ENCODE measurements at regions not wholly inside any gene's neighbourhood (a gene's known extent, or its start where the extent isn't known, plus 50 kb on each side); places are given as distances from the start of the nearest gene placed in this dataset.

DNA sequence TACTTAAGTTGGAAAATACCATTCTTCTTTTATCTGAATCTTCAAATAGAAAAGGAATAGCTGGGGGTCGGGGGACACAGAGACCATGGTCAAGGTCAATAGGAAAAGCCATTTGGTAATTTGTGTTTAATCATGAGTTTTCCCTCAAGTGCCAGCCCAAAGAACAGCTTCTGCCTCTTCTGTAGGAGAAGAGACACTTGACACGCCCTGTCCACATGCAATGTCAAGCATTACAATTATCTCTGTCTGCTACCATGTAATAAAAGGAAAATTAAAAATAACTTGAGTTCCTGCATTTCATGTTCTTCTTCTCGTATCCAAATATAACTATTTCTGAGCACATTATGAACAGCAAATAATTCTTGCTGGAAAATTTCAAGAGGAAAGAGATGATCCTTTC lies 241.7 kb downstream of the IPMK start:
- Histone ChIP-seq H3K4me1 (no peaks in the 10 kb centered on the region), H3K9me3 (no peaks in the 10 kb centered on the region), H3K27me3 (no peaks in the 10 kb centered on the region), H3K27ac (no peak overlapping the region), H3K4me3 (no peak overlapping the region), H3K36me3 (no peaks in the 10 kb centered on the region)
- intact Hi-C loops (cut with DNase I; ENCODE audit: low total_unique reads): no loop called here
- no peak for DNase-seq
- TF ChIP-seq, protein P1, sequence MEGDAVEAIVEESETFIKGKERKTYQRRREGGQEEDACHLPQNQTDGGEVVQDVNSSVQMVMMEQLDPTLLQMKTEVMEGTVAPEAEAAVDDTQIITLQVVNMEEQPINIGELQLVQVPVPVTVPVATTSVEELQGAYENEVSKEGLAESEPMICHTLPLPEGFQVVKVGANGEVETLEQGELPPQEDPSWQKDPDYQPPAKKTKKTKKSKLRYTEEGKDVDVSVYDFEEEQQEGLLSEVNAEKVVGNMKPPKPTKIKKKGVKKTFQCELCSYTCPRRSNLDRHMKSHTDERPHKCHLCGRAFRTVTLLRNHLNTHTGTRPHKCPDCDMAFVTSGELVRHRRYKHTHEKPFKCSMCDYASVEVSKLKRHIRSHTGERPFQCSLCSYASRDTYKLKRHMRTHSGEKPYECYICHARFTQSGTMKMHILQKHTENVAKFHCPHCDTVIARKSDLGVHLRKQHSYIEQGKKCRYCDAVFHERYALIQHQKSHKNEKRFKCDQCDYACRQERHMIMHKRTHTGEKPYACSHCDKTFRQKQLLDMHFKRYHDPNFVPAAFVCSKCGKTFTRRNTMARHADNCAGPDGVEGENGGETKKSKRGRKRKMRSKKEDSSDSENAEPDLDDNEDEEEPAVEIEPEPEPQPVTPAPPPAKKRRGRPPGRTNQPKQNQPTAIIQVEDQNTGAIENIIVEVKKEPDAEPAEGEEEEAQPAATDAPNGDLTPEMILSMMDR (IDR thresholded peaks at IDR 0.05): no peak

DNA sequence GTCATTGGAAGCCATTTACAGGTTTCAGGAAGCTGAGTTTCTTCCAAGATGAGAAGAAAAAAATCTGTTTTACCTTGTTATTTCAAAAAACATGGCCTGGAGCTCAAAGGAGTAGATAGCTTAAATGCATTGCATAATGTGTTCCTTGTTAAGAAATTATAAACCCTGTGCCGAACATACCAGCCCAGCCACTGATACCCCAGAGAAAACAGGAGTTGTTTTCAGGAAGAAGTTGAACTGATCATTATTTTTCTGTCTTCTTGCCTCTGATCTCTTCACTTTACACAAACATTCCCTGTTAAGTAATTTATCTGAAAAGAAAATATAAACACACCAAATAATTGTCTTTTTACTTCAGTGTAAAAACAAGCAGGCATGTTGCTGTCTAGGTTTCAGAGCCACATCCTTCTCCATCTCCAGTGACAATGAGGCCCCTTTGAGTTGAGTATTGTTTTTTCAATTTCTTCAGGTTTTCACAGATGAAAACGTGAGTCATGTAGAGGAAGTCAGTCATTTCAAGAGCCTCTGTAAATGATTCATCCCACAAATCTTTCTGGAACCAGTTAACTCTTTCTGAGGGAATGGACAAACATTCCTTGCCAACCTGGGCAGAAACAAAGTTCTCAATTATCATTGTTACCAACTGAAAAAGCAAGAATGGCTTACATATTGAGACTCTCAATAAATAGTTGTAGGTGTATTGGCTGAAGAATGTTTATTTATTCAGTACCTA lies 244.2 kb downstream of the IPMK start:
- intact Hi-C loops (cut with DNase I; ENCODE audit: low total_unique reads): no loop called here
- no peak overlapping the region for H3K4me3 ChIP-seq
- no peaks in the 10 kb centered on the region for H3K36me3 ChIP-seq
- no peaks in the 10 kb centered on the region for H3K27me3 ChIP-seq
- no peak for DNase-seq
- no peaks in the 10 kb centered on the region for H3K9me3 ChIP-seq
- H3K4me1 ChIP-seq: no peaks in the 10 kb centered on the region
- H3K27ac ChIP-seq: no peak overlapping the region
- TF ChIP-seq, protein P1 (IDR thresholded peaks at IDR 0.05): no peak

DNA sequence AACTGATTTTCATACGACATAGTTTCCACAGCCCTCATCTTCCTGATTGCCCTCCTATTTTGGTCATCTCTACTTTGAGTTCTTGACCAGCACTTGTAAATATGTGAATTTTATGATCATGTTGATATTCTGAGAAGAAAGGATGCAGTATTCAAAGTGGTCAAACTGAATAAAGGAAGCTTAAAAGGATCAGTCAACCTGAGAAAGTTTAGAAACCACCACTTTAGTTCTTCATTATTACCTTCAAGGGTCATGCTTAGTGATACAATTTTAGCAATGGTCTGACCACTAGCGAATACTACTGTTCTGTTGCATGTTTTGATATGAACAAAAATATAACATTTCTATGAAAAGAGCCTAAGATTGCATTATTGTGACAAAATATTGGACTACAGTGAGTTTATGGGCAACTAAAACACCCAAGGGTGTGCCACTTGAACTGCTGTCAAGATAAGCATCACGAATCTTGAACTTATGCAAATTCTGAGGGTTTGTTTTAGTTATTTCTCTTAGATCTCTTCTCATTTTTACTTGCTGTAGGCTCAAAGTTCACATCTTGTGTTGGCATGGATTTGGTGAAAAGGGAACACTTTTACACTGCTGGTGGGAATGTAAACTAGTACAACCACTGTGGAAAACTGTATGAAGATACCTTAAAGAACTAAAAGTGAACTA lies 247.7 kb downstream of the IPMK start:
- Histone ChIP-seq H3K9me3 (no peaks in the 10 kb centered on the region), H3K4me1 (no peaks in the 10 kb centered on the region), H3K27ac (no peak overlapping the region), H3K27me3 (no peaks in the 10 kb centered on the region), H3K36me3 (no peaks in the 10 kb centered on the region), H3K4me3 (no peak overlapping the region)
- TF ChIP-seq, protein P1 (IDR thresholded peaks at IDR 0.05): no peak
- no peak for DNase-seq
- intact Hi-C loops (cut with DNase I; ENCODE audit: low total_unique reads): no loop called here

DNA sequence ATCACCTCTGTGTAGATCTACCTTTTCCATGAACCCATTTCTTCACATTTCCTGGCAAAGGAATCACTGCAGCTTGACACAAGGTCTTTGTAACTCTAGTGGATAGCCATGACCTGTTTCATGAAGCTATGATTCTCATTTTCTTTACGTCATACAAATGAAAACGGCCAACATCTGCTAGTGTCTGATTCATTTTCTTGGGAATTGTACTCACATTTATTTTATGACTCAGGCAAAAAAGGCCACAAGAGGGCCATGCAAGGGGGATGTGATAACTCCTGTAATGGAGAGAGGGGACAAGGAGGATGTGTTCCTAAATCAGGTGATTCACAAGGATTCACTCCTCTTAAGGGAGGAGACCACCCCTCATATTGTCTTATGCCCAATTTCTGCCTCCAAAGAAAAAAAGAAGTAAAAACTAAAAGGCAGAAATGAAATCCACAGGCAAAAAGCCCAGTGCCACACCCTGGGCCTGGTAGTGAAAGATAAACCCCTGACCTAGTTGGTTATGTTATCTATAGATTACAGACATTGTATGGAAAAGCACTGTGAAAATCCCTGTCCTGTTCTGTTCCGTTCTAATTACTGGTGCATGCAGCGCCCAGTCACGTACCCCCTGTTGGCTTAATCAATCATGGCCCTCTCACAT lies 249.9 kb downstream of the IPMK start:
- intact Hi-C loops (cut with DNase I; ENCODE audit: low total_unique reads): no loop called here
- TF ChIP-seq, protein P1 (IDR thresholded peaks at IDR 0.05): no peak
- DNase-seq: no peak
- Histone ChIP-seq H3K36me3 (no peaks in the 10 kb centered on the region), H3K4me3 (no peak overlapping the region), H3K27ac (no peak overlapping the region), H3K27me3 (no peaks in the 10 kb centered on the region), H3K4me1 (no peaks in the 10 kb centered on the region), H3K9me3 (no peaks in the 10 kb centered on the region)

DNA sequence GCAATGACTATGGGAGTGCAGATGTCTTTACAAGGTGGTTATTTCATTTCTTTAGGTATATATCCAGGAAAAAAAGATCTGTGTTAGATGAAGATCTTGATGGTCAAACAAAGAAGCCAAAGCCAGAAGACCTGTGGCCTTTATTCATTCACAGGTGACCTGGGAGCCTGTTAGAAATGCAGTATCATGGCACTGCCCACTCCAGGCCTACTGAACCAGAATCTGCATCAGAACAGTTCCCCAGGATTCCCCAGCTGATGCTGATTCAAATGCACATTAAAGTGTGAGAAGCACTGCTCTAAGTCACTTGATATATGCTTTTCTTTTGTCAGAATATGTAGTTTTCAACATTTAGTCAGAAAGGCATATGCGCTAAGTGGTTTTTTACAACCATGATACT lies 251.1 kb downstream of the IPMK start:
- Histone ChIP-seq H3K27ac (no peak overlapping the region), H3K9me3 (no peaks in the 10 kb centered on the region), H3K27me3 (no peaks in the 10 kb centered on the region), H3K4me1 (no peaks in the 10 kb centered on the region), H3K36me3 (no peaks in the 10 kb centered on the region), H3K4me3 (no peak overlapping the region)
- intact Hi-C loops (cut with DNase I; ENCODE audit: low total_unique reads): no loop called here
- DNase-seq: no peak
- TF ChIP-seq, protein P1 (IDR thresholded peaks at IDR 0.05): no peak

Measured in tibial artery (tissue), 4 donors.